Natural killer cell (primary cell): ENCODE measurements at regions not wholly inside any gene's neighbourhood (a gene's known extent, or its start where the extent isn't known, plus 50 kb on each side); places are given as distances from the start of the nearest gene placed in this dataset.

Experiments
- ATAC-seq, 3 donors: fragments of 150-1000 bp in 2 of 3; fragments of 200-7000 bp in 1 of 3; cut with Tn5 transposase; 1 replicate in 1 of 3; 2 replicates in 2 of 3; pipeline ENCODE4 v1.10.0; 2021; ENCODE audit warnings: mild to moderate bottlenecking in 2 of 3, moderate library complexity in 2 of 3
- DNase-seq, 2 donors: peaks; one replicate each; pipeline versions ENCODE4 v3.0.0 to v3.0.0-alpha.2; 2013 to 2021; ENCODE audit warnings: mixed read lengths in 1 of 2
- H3K27ac ChIP-seq: one replicate; pipeline ENCODE4 v1.5.1; 2013; ENCODE audit warnings: mild to moderate bottlenecking, low read length
- H3K27me3 ChIP-seq: one replicate; pipeline ENCODE4 v1.6.1; 2013; ENCODE audit warnings: low read length; ENCODE audit not compliant: control insufficient read depth, insufficient read depth
- H3K36me3 ChIP-seq: one replicate; pipeline ENCODE4 v1.6.1; 2013; ENCODE audit warnings: low read length; ENCODE audit not compliant: control insufficient read depth, insufficient read depth
- H3K4me1 ChIP-seq: one replicate; pipeline ENCODE4 v1.6.1; 2013; ENCODE audit warnings: low read length; ENCODE audit not compliant: control insufficient read depth, insufficient read depth
- H3K4me3 ChIP-seq: one replicate; pipeline ENCODE4 v1.5.1; 2013; ENCODE audit warnings: low read length
- H3K9me3 ChIP-seq: one replicate; pipeline ENCODE4 v1.6.1; 2013; ENCODE audit warnings: low read length; ENCODE audit not compliant: control insufficient read depth, insufficient read depth
- H3K27ac Mint-ChIP-seq, 2 donors: one replicate each; pipeline ENCODE4 v1.8.0; 2022; ENCODE audit warnings: mild to moderate bottlenecking in 2 of 2, mixed read lengths in 2 of 2, moderate library complexity in 1 of 2
- H3K27me3 Mint-ChIP-seq, 2 donors: one replicate each; pipeline ENCODE4 v1.8.0; 2022; ENCODE audit warnings: low read depth in 2 of 2, mixed read lengths in 2 of 2
- H3K36me3 Mint-ChIP-seq: one replicate; pipeline ENCODE4 v1.8.0; 2022; ENCODE audit warnings: mixed read lengths
- H3K4me1 Mint-ChIP-seq, 2 donors: one replicate each; pipeline ENCODE4 v1.8.0; 2022; ENCODE audit warnings: mixed read lengths in 2 of 2
- H3K4me3 Mint-ChIP-seq: one replicate; pipeline ENCODE4 v1.8.0; 2022; ENCODE audit warnings: mild to moderate bottlenecking, moderate library complexity, mixed read lengths
- H3K9me3 Mint-ChIP-seq, 2 donors: one replicate each; pipeline ENCODE4 v1.8.0; 2022; ENCODE audit warnings: mixed read lengths in 2 of 2
- WGBS: methylation state at CpG from one replicate; pipeline ENCODE4 v1.1.7; 2013; ENCODE audit warnings: missing lambda C conversion rate; ENCODE audit not compliant: insufficient coverage; 5-methylcytosine and 5-hydroxymethylcytosine counted together
- intact Hi-C: fragments of 100-400 bp; cut with micrococcal nuclease; formaldehyde crosslinking; loops from one replicate; pipeline ENCODE4 v1.14.2; 2022
- TF ChIP-seq, protein P1 (sequence below): fragments of 200-600 bp; IDR thresholded peaks from one replicate; pipeline ENCODE4 v1.8.0; 2022; ENCODE audit warnings: antibody characterized with exemption

DNA sequence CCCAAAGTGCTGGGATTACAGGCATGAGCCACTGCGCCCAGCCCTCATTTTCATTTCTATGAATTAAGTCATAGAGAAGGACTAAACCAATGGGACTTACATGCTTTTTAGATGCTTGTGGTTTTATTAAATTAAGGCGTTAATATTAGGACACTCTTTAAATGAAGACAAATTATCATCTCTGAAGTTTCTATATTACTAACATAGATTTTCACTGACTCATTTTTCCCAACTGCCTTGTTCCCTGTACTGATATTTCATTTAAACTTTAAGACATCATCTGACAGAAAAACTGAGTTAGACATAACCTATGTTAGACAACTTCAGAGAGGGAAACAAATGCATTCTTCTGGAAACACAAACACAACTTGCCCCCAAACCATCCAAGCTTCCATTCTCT lies 99.8 kb downstream of the BTG1 start:
- no peak for ATAC-seq
- Mint-ChIP-seq H3K4me3 (no peak overlapping the region), H3K36me3 (no peaks in the 10 kb centered on the region), H3K27ac (no peak overlapping the region), H3K9me3 (no peaks in the 10 kb centered on the region), H3K27me3 (no peaks in the 10 kb centered on the region), H3K4me1 (peaks cover 0 to 7% of the 10 kb centered on the region in 2 donors)
- Histone ChIP-seq H3K9me3 (no peaks in the 10 kb centered on the region), H3K4me3 (no peak overlapping the region), H3K36me3 (no peaks in the 10 kb centered on the region), H3K4me1 (peaks cover 4% of the 10 kb centered on the region), H3K27ac (no peak overlapping the region), H3K27me3 (no peaks in the 10 kb centered on the region)
- no CpG with 5 or more reads among the region's 2 CpGs for WGBS
- TF ChIP-seq, protein P1, sequence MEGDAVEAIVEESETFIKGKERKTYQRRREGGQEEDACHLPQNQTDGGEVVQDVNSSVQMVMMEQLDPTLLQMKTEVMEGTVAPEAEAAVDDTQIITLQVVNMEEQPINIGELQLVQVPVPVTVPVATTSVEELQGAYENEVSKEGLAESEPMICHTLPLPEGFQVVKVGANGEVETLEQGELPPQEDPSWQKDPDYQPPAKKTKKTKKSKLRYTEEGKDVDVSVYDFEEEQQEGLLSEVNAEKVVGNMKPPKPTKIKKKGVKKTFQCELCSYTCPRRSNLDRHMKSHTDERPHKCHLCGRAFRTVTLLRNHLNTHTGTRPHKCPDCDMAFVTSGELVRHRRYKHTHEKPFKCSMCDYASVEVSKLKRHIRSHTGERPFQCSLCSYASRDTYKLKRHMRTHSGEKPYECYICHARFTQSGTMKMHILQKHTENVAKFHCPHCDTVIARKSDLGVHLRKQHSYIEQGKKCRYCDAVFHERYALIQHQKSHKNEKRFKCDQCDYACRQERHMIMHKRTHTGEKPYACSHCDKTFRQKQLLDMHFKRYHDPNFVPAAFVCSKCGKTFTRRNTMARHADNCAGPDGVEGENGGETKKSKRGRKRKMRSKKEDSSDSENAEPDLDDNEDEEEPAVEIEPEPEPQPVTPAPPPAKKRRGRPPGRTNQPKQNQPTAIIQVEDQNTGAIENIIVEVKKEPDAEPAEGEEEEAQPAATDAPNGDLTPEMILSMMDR, result no peak
- intact Hi-C loops, result no loop called here
- no peak for DNase-seq

GRCh38 chr12:92044435-92044834 lies 101.2 kb downstream of the BTG1 start:
- Histone ChIP-seq H3K4me3 (no peak overlapping the region), H3K36me3 (no peaks in the 10 kb centered on the region), H3K4me1 (peaks cover 4% of the 10 kb centered on the region), H3K9me3 (no peaks in the 10 kb centered on the region), H3K27ac (no peak overlapping the region), H3K27me3 (no peaks in the 10 kb centered on the region)
- H3K9me3 Mint-ChIP-seq, result no peaks in the 10 kb centered on the region
- peaks cover 0 to 7% of the 10 kb centered on the region in 2 donors for H3K4me1 Mint-ChIP-seq
- H3K27ac Mint-ChIP-seq, result no peak overlapping the region
- DNase-seq (no peak), ATAC-seq (no peak)
- H3K36me3 Mint-ChIP-seq, result no peaks in the 10 kb centered on the region
- intact Hi-C loops, result no loop called here
- WGBS, result 80% methylated on average over 1 of the region's 2 CpGs
- TF ChIP-seq, protein P1, result no peak
- no peak overlapping the region for H3K4me3 Mint-ChIP-seq
- no peaks in the 10 kb centered on the region for H3K27me3 Mint-ChIP-seq

- ATAC-seq, result no peak
- H3K4me1 Mint-ChIP-seq, result peaks cover 0 to 15% of the 10 kb centered on the region in 2 donors
- no peaks in the 10 kb centered on the region for H3K27me3 Mint-ChIP-seq
- H3K4me3 Mint-ChIP-seq, result no peak overlapping the region
- H3K27ac Mint-ChIP-seq, result no peak overlapping the region
- Histone ChIP-seq H3K4me1 (peaks cover 7% of the 10 kb centered on the region), H3K27ac (no peak overlapping the region), H3K36me3 (no peaks in the 10 kb centered on the region), H3K4me3 (no peak overlapping the region), H3K9me3 (no peaks in the 10 kb centered on the region), H3K27me3 (no peaks in the 10 kb centered on the region)
- no peak for DNase-seq
- intact Hi-C loops, result no loop called here
- 97% methylated on average over 3 of the region's 5 CpGs for WGBS
- TF ChIP-seq, protein P1, result no peak
- no peaks in the 10 kb centered on the region for H3K36me3 Mint-ChIP-seq
- no peaks in the 10 kb centered on the region for H3K9me3 Mint-ChIP-seq
Measured at GRCh38 chr12:92042791-92043531, 102.7 kb downstream of the BTG1 start.

- peaks cover 0 to 21% of the 10 kb centered on the region in 2 donors for H3K4me1 Mint-ChIP-seq
- H3K36me3 Mint-ChIP-seq, result no peaks in the 10 kb centered on the region
- H3K4me3 ChIP-seq, result no peak overlapping the region
- H3K27ac Mint-ChIP-seq, result no peak overlapping the region
- WGBS, result no CpG with 5 or more reads among the region's 1 CpG
- ATAC-seq (no peak), DNase-seq (peak in 1 of 2 donors; percentile 64)
- peaks cover 7% of the 10 kb centered on the region for H3K4me1 ChIP-seq
- no peaks in the 10 kb centered on the region for H3K9me3 Mint-ChIP-seq
- TF ChIP-seq, protein P1, result no peak
- intact Hi-C loops, result no loop called here
- H3K36me3 ChIP-seq, result no peaks in the 10 kb centered on the region
- no peaks in the 10 kb centered on the region for H3K27me3 Mint-ChIP-seq
- no peaks in the 10 kb centered on the region for H3K27me3 ChIP-seq
- H3K27ac ChIP-seq, result no peak overlapping the region
- H3K9me3 ChIP-seq, result no peaks in the 10 kb centered on the region
- no peak overlapping the region for H3K4me3 Mint-ChIP-seq
Measured at GRCh38 chr12:92041742-92042141, 103.9 kb downstream of the BTG1 start.
